CD4-positive, alpha-beta T cell (primary cell): ENCODE measurements at regions not wholly inside any gene's neighbourhood (a gene's known extent, or its start where the extent isn't known, plus 50 kb on each side); places are given as distances from the start of the nearest gene placed in this dataset.

Experiments used
- ATAC-seq: fragments of 200-7000 bp; cut with Tn5 transposase; one replicate; pipeline ENCODE4 v1.10.0; 2022; ENCODE audit warnings: mild to moderate bottlenecking; ENCODE audit not compliant: poor library complexity
- CTCF ChIA-PET: fragments of 350-600 bp; sonication (Branson Sonifier 250); formaldehyde crosslinking; loops from one replicate; lab custom pipeline; 2021; ENCODE audit warnings: antibody characterized with exemption, inconsistent platforms; lab: Charles Lee
- POLR2A ChIA-PET: fragments of 350-600 bp; sonication (Branson Sonifier 250); formaldehyde crosslinking; loops from one replicate; lab custom pipeline; 2021; ENCODE audit warnings: antibody characterized with exemption, inconsistent platforms; lab: Charles Lee
- DNase-seq, 14 experiments: peaks; one replicate each; pipeline ENCODE4 v3.0.0-alpha.2; 2013 to 2020; ENCODE audit warnings: mixed read lengths in 2 of 14
- H3K27ac ChIP-seq, 2 donors: one replicate each; pipeline versions ENCODE4 v1.5.1 to v1.7.0; 2013; ENCODE audit warnings: low read length in 2 of 2, low read depth in 1 of 2, mild to moderate bottlenecking in 1 of 2
- H3K27me3 ChIP-seq, 2 experiments: 1 replicate in 1 of 2; 2 replicates in 1 of 2; pipeline versions ENCODE4 v1.6.1 to v1.7.0; 2013; ENCODE audit warnings: low read length in 2 of 2, control low read depth in 1 of 2, mild to moderate bottlenecking in 1 of 2, moderate library complexity in 1 of 2; ENCODE audit not compliant: insufficient read depth in 2 of 2, control insufficient read depth in 1 of 2
- H3K36me3 ChIP-seq: one replicate; pipeline ENCODE4 v1.6.1; 2013; ENCODE audit warnings: low read length, control low read depth; ENCODE audit not compliant: insufficient read depth
- H3K4me1 ChIP-seq: one replicate; pipeline ENCODE4 v1.6.1; 2013; ENCODE audit warnings: low read length, control low read depth; ENCODE audit not compliant: insufficient read depth
- H3K4me3 ChIP-seq: one replicate; pipeline ENCODE4 v1.5.1; 2013; ENCODE audit warnings: mild to moderate bottlenecking, low read length, moderate library complexity
- H3K9me3 ChIP-seq, 2 experiments: 1 replicate in 1 of 2; 2 replicates in 1 of 2; pipeline versions ENCODE4 v1.6.1 to v1.7.0; 2013; ENCODE audit warnings: low read length in 2 of 2, mild to moderate bottlenecking in 2 of 2, control low read depth in 1 of 2, moderate library complexity in 1 of 2; ENCODE audit not compliant: control insufficient read depth in 1 of 2, insufficient read depth in 1 of 2
- H3K27ac Mint-ChIP-seq: one replicate; pipeline ENCODE4 v1.8.0; 2020; ENCODE audit warnings: mixed read lengths
- H3K27me3 Mint-ChIP-seq: one replicate; pipeline ENCODE4 v1.8.0; 2021; ENCODE audit warnings: mixed read lengths
- H3K36me3 Mint-ChIP-seq: one replicate; pipeline ENCODE4 v1.8.0; 2021; ENCODE audit warnings: low read depth, mixed read lengths
- H3K4me1 Mint-ChIP-seq: one replicate; pipeline ENCODE4 v1.8.0; 2021; ENCODE audit warnings: low read depth, mixed read lengths
- H3K4me3 Mint-ChIP-seq: one replicate; pipeline ENCODE4 v1.8.0; 2020; ENCODE audit warnings: mild to moderate bottlenecking, mixed read lengths
- H3K9me3 Mint-ChIP-seq: one replicate; pipeline ENCODE4 v1.8.0; 2020; ENCODE audit warnings: mixed read lengths
- CTCF ChIP-seq: fragments of 200-600 bp; IDR thresholded peaks from one replicate; pipeline ENCODE4 v1.8.0; 2022; ENCODE audit warnings: antibody characterized with exemption, mild to moderate bottlenecking
- intact Hi-C, 2 experiments: fragments of 100-400 bp; cut with DNase I in 1 of 2; cut with micrococcal nuclease in 1 of 2; formaldehyde crosslinking; loops; one replicate each; pipeline versions ENCODE4 v1.15.1 to v1.9.0; 2023 to 2025; cut with DNase I, micrococcal nuclease

- no peaks in the 10 kb centered on the region for H3K9me3 ChIP-seq
- no peaks in the 10 kb centered on the region for H3K27me3 Mint-ChIP-seq
- no peaks in the 10 kb centered on the region for H3K4me1 ChIP-seq
- H3K27ac Mint-ChIP-seq = no peak overlapping the region
- POLR2A ChIA-PET = no interaction called here
- intact Hi-C loops = no loop called here
- no peaks in the 10 kb centered on the region for H3K4me1 Mint-ChIP-seq
- no peak overlapping the region for H3K4me3 ChIP-seq
- H3K36me3 Mint-ChIP-seq = peaks cover 4% of the 10 kb centered on the region
- no peak for DNase-seq
- no peak overlapping the region for H3K4me3 Mint-ChIP-seq
- no peak for TF ChIP-seq CTCF
- H3K9me3 Mint-ChIP-seq = no peaks in the 10 kb centered on the region
- H3K27me3 ChIP-seq = no peaks in the 10 kb centered on the region
- CTCF ChIA-PET = no interaction called here
- no peak overlapping the region for H3K27ac ChIP-seq
- H3K36me3 ChIP-seq = no peaks in the 10 kb centered on the region
- no peak for ATAC-seq
Measured at GRCh38 chr14:100397005-100397404, 73.9 kb downstream of the SLC25A47 start.

GRCh38 chr14:100398044-100398443 lies 74.9 kb downstream of the SLC25A47 start:
- Histone ChIP-seq H3K4me1 (peaks cover 2% of the 10 kb centered on the region), H3K27ac (no peak overlapping the region), H3K4me3 (no peak overlapping the region), H3K9me3 (no peaks in the 10 kb centered on the region), H3K27me3 (no peaks in the 10 kb centered on the region), H3K36me3 (no peaks in the 10 kb centered on the region)
- ATAC-seq = no peak
- Mint-ChIP-seq H3K27ac (no peak overlapping the region), H3K4me3 (no peak overlapping the region), H3K9me3 (no peaks in the 10 kb centered on the region), H3K36me3 (peaks cover 4% of the 10 kb centered on the region), H3K27me3 (no peaks in the 10 kb centered on the region), H3K4me1 (no peaks in the 10 kb centered on the region)
- CTCF ChIA-PET = no interaction called here
- intact Hi-C loops = no loop called here
- DNase-seq = no peak
- no peak for TF ChIP-seq CTCF
- POLR2A ChIA-PET = no interaction called here

GRCh38 chr14:100399052-100399849 lies 76.1 kb downstream of the SLC25A47 start:
- H3K27ac Mint-ChIP-seq = no peak overlapping the region
- intact Hi-C loops = no loop called here

More at GRCh38 chr14:100399052-100399849, 76.1 kb downstream of the SLC25A47 start:
- Histone ChIP-seq H3K4me3 (no peak overlapping the region), H3K27ac (no peak overlapping the region), H3K27me3 (no peaks in the 10 kb centered on the region), H3K9me3 (no peaks in the 10 kb centered on the region), H3K4me1 (peaks cover 8% of the 10 kb centered on the region), H3K36me3 (no peaks in the 10 kb centered on the region)
- ATAC-seq (no peak), DNase-seq (no peak)
- H3K9me3 Mint-ChIP-seq = no peaks in the 10 kb centered on the region
- H3K4me1 Mint-ChIP-seq = no peaks in the 10 kb centered on the region
- H3K4me3 Mint-ChIP-seq = no peak overlapping the region
- peaks cover 4% of the 10 kb centered on the region for H3K36me3 Mint-ChIP-seq
- H3K27me3 Mint-ChIP-seq = no peaks in the 10 kb centered on the region
- ChIA-PET CTCF (no interaction called here), POLR2A (no interaction called here)
- no peak for TF ChIP-seq CTCF
